ENCODE measurements at regions not wholly inside any gene's neighbourhood (a gene's known extent, or its start where the extent isn't known, plus 50 kb on each side); places are given as distances from the start of the nearest gene placed in this dataset.

DNA sequence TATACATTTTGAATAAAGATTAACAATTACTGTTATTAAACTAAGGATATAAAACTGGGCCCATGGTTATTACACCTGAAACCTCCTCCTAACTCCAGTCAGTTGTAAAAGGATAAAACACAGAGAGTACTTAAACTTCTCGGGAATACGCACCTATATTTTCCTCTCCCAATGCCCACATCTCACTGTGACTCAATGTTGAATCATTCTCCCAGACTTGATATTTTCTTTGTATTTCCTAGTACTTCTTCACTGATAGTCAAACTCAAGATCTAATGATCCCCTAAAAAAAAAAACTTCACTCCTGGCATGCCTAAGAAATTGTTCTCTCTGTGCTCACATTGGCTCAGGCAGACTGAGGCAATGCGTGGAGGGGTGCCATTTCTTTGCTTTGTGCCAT is 212.5 kb upstream of the DKK2 start:
- Histone ChIP-seq H4K20me1 (ENCODE audit: control insufficient read depth, insufficient read depth) (no peaks in the 10 kb centered on the region), H3K79me2 (ENCODE audit: control insufficient read depth, insufficient read depth, low read length) (no peaks in the 10 kb centered on the region), H3K9me3 (replicated peaks; ENCODE audit: control insufficient read depth, insufficient read depth, low read length) (no peaks in the 10 kb centered on the region), H3K9ac (ENCODE audit: control insufficient read depth, insufficient read depth, low read length) (no peak overlapping the region), H3K36me3 (ENCODE audit: control insufficient read depth in 2 of 2, insufficient read depth in 2 of 2, low read length in 1 of 2) (no peaks in the 10 kb centered on the region), H3K4me1 (ENCODE audit: control insufficient read depth, insufficient read depth, low read length) (no peaks in the 10 kb centered on the region), H3K4me2 (ENCODE audit: control insufficient read depth, insufficient read depth) (no peak overlapping the region), H3K4me3 (no peak overlapping the region), H2AFZ (ENCODE audit: control insufficient read depth, low read depth, low read length) (no peak overlapping the region), H3K27me3 (replicated peaks in 1 of 2; ENCODE audit: control insufficient read depth in 2 of 2, insufficient read depth in 2 of 2, low read length in 1 of 2) (no peaks in the 10 kb centered on the region), H3K27ac (ENCODE audit: control insufficient read depth, insufficient read depth) (no peak overlapping the region)
- no peak for ATAC-seq
- RAD21 ChIA-PET (ENCODE audit: unreplicated experiment): no interaction called here
- POLR2A ChIA-PET: no interaction called here
- intact Hi-C loops (cut with micrococcal nuclease; ENCODE audit: unreplicated experiment) (no loop called here), in situ Hi-C loops (cut with MboI) (no loop called here)
- CTCF ChIA-PET: no interaction called here
- SMC1A ChIA-PET (ENCODE audit: uncharacterized antibody, unreplicated experiment): no interaction called here
- 31% methylated on average over 3 of the region's 3 CpGs for WGBS (ENCODE audit: insufficient coverage, insufficient replicate concordance, low lambda C conversion rate, missing lambda C conversion rate)
- no peak for DNase-seq (ENCODE audit: low read depth, low spot score)
- no peak for FAIRE-seq
- BruUV-seq (replicated peaks): no TSS peak
- TF ChIP-seq NR2C2 (IDR thresholded peaks at IDR 0.05; ENCODE audit: borderline replicate concordance, control insufficient read depth, insufficient read length, low read depth) (no peak), RB1 (IDR thresholded peaks at IDR 0.05; ENCODE audit: borderline replicate concordance) (no peak), CBFB (IDR thresholded peaks at IDR 0.05; ENCODE audit: low read depth) (no peak), SREBF1 (IDR thresholded peaks at IDR 0.05; ENCODE audit: low read length) (no peak), SMARCA5 (IDR thresholded peaks at IDR 0.05) (no peak), RAD21 (IDR thresholded peaks at IDR 0.05; ENCODE audit: insufficient read depth, low read depth, low read length) (no peak), SREBF2 (IDR thresholded peaks at IDR 0.05; ENCODE audit: low read length) (no peak), JUNB (IDR thresholded peaks at IDR 0.05) (no peak)
- TF ChIP-seq, protein P1, sequence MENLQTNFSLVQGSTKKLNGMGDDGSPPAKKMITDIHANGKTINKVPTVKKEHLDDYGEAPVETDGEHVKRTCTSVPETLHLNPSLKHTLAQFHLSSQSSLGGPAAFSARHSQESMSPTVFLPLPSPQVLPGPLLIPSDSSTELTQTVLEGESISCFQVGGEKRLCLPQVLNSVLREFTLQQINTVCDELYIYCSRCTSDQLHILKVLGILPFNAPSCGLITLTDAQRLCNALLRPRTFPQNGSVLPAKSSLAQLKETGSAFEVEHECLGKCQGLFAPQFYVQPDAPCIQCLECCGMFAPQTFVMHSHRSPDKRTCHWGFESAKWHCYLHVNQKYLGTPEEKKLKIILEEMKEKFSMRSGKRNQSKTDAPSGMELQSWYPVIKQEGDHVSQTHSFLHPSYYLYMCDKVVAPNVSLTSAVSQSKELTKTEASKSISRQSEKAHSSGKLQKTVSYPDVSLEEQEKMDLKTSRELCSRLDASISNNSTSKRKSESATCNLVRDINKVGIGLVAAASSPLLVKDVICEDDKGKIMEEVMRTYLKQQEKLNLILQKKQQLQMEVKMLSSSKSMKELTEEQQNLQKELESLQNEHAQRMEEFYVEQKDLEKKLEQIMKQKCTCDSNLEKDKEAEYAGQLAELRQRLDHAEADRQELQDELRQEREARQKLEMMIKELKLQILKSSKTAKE (IDR thresholded peaks at IDR 0.05; ENCODE audit: low read depth, poor library complexity, severe bottlenecking): no peak
- TF ChIP-seq, protein P2, sequence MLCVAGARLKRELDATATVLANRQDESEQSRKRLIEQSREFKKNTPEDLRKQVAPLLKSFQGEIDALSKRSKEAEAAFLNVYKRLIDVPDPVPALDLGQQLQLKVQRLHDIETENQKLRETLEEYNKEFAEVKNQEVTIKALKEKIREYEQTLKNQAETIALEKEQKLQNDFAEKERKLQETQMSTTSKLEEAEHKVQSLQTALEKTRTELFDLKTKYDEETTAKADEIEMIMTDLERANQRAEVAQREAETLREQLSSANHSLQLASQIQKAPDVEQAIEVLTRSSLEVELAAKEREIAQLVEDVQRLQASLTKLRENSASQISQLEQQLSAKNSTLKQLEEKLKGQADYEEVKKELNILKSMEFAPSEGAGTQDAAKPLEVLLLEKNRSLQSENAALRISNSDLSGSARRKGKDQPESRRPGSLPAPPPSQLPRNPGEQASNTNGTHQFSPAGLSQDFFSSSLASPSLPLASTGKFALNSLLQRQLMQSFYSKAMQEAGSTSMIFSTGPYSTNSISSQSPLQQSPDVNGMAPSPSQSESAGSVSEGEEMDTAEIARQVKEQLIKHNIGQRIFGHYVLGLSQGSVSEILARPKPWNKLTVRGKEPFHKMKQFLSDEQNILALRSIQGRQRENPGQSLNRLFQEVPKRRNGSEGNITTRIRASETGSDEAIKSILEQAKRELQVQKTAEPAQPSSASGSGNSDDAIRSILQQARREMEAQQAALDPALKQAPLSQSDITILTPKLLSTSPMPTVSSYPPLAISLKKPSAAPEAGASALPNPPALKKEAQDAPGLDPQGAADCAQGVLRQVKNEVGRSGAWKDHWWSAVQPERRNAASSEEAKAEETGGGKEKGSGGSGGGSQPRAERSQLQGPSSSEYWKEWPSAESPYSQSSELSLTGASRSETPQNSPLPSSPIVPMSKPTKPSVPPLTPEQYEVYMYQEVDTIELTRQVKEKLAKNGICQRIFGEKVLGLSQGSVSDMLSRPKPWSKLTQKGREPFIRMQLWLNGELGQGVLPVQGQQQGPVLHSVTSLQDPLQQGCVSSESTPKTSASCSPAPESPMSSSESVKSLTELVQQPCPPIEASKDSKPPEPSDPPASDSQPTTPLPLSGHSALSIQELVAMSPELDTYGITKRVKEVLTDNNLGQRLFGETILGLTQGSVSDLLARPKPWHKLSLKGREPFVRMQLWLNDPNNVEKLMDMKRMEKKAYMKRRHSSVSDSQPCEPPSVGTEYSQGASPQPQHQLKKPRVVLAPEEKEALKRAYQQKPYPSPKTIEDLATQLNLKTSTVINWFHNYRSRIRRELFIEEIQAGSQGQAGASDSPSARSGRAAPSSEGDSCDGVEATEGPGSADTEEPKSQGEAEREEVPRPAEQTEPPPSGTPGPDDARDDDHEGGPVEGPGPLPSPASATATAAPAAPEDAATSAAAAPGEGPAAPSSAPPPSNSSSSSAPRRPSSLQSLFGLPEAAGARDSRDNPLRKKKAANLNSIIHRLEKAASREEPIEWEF (IDR thresholded peaks at IDR 0.05; ENCODE audit: insufficient replicate concordance, low read depth, low read length): no peak
- TF ChIP-seq, protein P3, sequence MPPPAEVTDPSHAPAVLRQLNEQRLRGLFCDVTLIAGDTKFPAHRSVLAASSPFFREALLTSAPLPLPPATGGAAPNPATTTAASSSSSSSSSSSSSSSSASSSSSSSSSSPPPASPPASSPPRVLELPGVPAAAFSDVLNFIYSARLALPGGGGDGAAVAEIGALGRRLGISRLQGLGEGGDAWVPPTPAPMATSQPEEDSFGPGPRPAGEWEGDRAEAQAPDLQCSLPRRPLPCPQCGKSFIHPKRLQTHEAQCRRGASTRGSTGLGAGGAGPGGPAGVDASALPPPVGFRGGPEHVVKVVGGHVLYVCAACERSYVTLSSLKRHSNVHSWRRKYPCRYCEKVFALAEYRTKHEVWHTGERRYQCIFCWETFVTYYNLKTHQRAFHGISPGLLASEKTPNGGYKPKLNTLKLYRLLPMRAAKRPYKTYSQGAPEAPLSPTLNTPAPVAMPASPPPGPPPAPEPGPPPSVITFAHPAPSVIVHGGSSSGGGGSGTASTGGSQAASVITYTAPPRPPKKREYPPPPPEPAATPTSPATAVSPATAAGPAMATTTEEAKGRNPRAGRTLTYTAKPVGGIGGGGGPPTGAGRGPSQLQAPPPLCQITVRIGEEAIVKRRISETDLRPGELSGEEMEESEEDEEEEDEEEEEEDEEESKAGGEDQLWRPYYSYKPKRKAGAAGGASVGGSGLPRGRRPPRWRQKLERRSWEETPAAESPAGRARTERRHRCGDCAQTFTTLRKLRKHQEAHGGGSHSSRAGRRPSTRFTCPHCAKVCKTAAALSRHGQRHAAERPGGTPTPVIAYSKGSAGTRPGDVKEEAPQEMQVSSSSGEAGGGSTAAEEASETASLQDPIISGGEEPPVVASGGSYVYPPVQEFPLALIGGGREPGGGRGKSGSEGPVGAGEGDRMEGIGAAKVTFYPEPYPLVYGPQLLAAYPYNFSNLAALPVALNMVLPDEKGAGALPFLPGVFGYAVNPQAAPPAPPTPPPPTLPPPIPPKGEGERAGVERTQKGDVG (CRISPR knock-in tag; IDR thresholded peaks at IDR 0.05): no peak
- TF ChIP-seq, protein P4, sequence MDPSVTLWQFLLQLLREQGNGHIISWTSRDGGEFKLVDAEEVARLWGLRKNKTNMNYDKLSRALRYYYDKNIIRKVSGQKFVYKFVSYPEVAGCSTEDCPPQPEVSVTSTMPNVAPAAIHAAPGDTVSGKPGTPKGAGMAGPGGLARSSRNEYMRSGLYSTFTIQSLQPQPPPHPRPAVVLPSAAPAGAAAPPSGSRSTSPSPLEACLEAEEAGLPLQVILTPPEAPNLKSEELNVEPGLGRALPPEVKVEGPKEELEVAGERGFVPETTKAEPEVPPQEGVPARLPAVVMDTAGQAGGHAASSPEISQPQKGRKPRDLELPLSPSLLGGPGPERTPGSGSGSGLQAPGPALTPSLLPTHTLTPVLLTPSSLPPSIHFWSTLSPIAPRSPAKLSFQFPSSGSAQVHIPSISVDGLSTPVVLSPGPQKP (IDR thresholded peaks at IDR 0.05; ENCODE audit: low read depth, low read length): no peak
